A549 (cell line): ENCODE measurements at regions not wholly inside any gene's neighbourhood (a gene's known extent, or its start where the extent isn't known, plus 50 kb on each side); places are given as distances from the start of the nearest gene placed in this dataset.

Experiments used
- CHD4 ChIP-seq: fragments of 200-600 bp; sonication (generic); IDR thresholded peaks from 2 replicates; pipeline ENCODE4 v1.6.1; 2016; ENCODE audit warnings: antibody characterized with exemption, mild to moderate bottlenecking, borderline replicate concordance
- CTCF ChIP-seq: fragments of >200 bp; sonication (Bioruptor Twin); formaldehyde crosslinking; IDR thresholded peaks from 3 replicates; pipeline ENCODE4 v1.5.1; 2016
- E2F6 ChIP-seq: IDR thresholded peaks from 2 replicates; pipeline ENCODE4 v1.6.1; 2012; ENCODE audit warnings: low read depth, borderline replicate concordance
- EP300 ChIP-seq, 2 experiments: fragments of >200 bp; sonication (Bioruptor Twin); formaldehyde crosslinking; IDR thresholded peaks; 2 replicates in 1 of 2; 3 replicates in 1 of 2; pipeline ENCODE4 v1.6.1; 2016 to 2017
- HOXA7 ChIP-seq: fragments of 250-450 bp; sonication (Bioruptor Pico); IDR thresholded peaks from 2 replicates; pipeline ENCODE4 v1.5.0; 2020; ENCODE audit warnings: mild to moderate bottlenecking, moderate library complexity
- MAZ ChIP-seq: fragments of 150-350 bp; IDR thresholded peaks from 2 replicates; pipeline ENCODE4 v1.6.1; 2014; ENCODE audit warnings: antibody characterized with exemption, low read depth, low read length, borderline replicate concordance
- MYC ChIP-seq: IDR thresholded peaks from 2 replicates; pipeline ENCODE4 v1.6.1; 2012; ENCODE audit warnings: mild to moderate bottlenecking, inconsistent platforms, low read length, improper control_type of control experiment, borderline replicate concordance
- POLR2A ChIP-seq: IDR thresholded peaks from 2 replicates; pipeline ENCODE4 v1.6.1; 2012; ENCODE audit warnings: mild to moderate bottlenecking, low read length
- RAD21 ChIP-seq, 2 experiments: fragments of >200 bp in 1 of 2; sonication (Bioruptor Twin) in 1 of 2; formaldehyde crosslinking in 1 of 2; IDR thresholded peaks in 1 of 2; conservative IDR thresholded peaks in 1 of 2; 2 replicates in 1 of 2; 3 replicates in 1 of 2; pipeline ENCODE4 v1.6.1; 2012 to 2018; ENCODE audit warnings: inconsistent platforms in 1 of 2
- SMC3 ChIP-seq: fragments of >200 bp; sonication (Bioruptor Twin); formaldehyde crosslinking; IDR thresholded peaks from 3 replicates; pipeline ENCODE4 v1.6.1; 2018; ENCODE audit warnings: inconsistent platforms
- SREBF2 ChIP-seq: fragments of 450-650 bp; IDR thresholded peaks from 2 replicates; pipeline ENCODE4 v1.6.1; 2014; ENCODE audit warnings: mild to moderate bottlenecking, moderate library complexity
- ZFP36 ChIP-seq: fragments of 450-650 bp; IDR thresholded peaks from 2 replicates; pipeline ENCODE4 v1.6.1; 2014; ENCODE audit warnings: borderline replicate concordance; ENCODE audit not compliant: partially characterized antibody

GRCh38 chrX:42951747-42952146 lies 173.8 kb upstream of the PPP1R2C start:
- TF ChIP-seq CTCF = no peak
- TF ChIP-seq E2F6 = no peak
- TF ChIP-seq RAD21 (conservative IDR thresholded peaks at IDR 0.05 in 1 of 2, IDR thresholded peaks at IDR 0.05 in 1 of 2) = no peak
- TF ChIP-seq MYC = no peak
- TF ChIP-seq SREBF2 = no peak
- no peak for TF ChIP-seq POLR2A
- TF ChIP-seq ZFP36 = no peak
- TF ChIP-seq MAZ = no peak
- TF ChIP-seq HOXA7 (CRISPR knock-in tag) = no peak
- no peak for TF ChIP-seq SMC3
- TF ChIP-seq EP300 (IDR thresholded peaks at IDR 0.05) = no peak
- TF ChIP-seq CHD4 = no peak
